ENCODE measurements at regions not wholly inside any gene's neighbourhood (a gene's known extent, or its start where the extent isn't known, plus 50 kb on each side); places are given as distances from the start of the nearest gene placed in this dataset.

GRCh38 chr4:97142893-97143292, 1000.4 kb downstream of the STPG2 start:
- no peak overlapping the region for H3K4me3 ChIP-seq (ENCODE audit: control insufficient read depth in 2 of 3, extremely low read depth in 1 of 3, insufficient read depth in 2 of 3, low read depth in 1 of 3, low read length in 3 of 3)
- no peaks in the 10 kb centered on the region for H4K20me1 ChIP-seq (ENCODE audit: control insufficient read depth, extremely low read depth, insufficient read depth, low read length)
- H3K27ac ChIP-seq (ENCODE audit: control insufficient read depth, insufficient read depth, low read length), result no peak overlapping the region
- no peak overlapping the region for H3K4me2 ChIP-seq (ENCODE audit: control insufficient read depth, extremely low read depth, insufficient read depth, low read depth, low read length)
- no peak for TF ChIP-seq EZH2 (IDR thresholded peaks at IDR 0.05; ENCODE audit: low read length)
- TF ChIP-seq CTCF (optimal IDR thresholded peaks at IDR 0.05 in 1 of 3, IDR thresholded peaks at IDR 0.05 in 1 of 3, conservative IDR thresholded peaks at IDR 0.05 in 1 of 3; ENCODE audit: extremely low read depth in 1 of 3, insufficient read depth in 2 of 3, low read length in 3 of 3), result no peak
- DNase-seq (ENCODE audit: low read depth, low spot score) (no peak), FAIRE-seq (no peak)
- dilution Hi-C loops (cut with MboI; ENCODE audit: extremely low pct_ligation_motif_present, low sequenced_read_pairs), result no loop called here
- H3K36me3 ChIP-seq (ENCODE audit: control insufficient read depth in 2 of 2, extremely low read depth in 1 of 2, insufficient read depth in 2 of 2, low read length in 2 of 2), result no peaks in the 10 kb centered on the region
- no peaks in the 10 kb centered on the region for H3K79me2 ChIP-seq (ENCODE audit: control insufficient read depth, insufficient read depth, low read length)
- no peaks in the 10 kb centered on the region for H3K9me1 ChIP-seq (ENCODE audit: control insufficient read depth, extremely low read depth, insufficient read depth, low read length)
- no peak overlapping the region for H3K9ac ChIP-seq (ENCODE audit: control insufficient read depth, extremely low read depth, insufficient read depth, low read length)
- H3K4me1 ChIP-seq (ENCODE audit: control insufficient read depth, extremely low read depth, insufficient read depth, low read length), result peaks cover 6% of the 10 kb centered on the region
- H2AFZ ChIP-seq (ENCODE audit: control insufficient read depth, low read length), result no peak overlapping the region
- H3K27me3 ChIP-seq (ENCODE audit: control insufficient read depth, extremely low read depth, insufficient read depth, low read length), result no peaks in the 10 kb centered on the region
- H3K9me3 ChIP-seq (ENCODE audit: control insufficient read depth, low read depth, low read length), result no peaks in the 10 kb centered on the region

GRCh38 chr4:97144199-97144598, 999.1 kb downstream of the STPG2 start:
- no peak for DNase-seq (ENCODE audit: low read depth, low spot score)
- Histone ChIP-seq H3K9me1 (ENCODE audit: control insufficient read depth, extremely low read depth, insufficient read depth, low read length) (no peaks in the 10 kb centered on the region), H3K4me1 (ENCODE audit: control insufficient read depth, extremely low read depth, insufficient read depth, low read length) (peaks cover 6% of the 10 kb centered on the region), H3K27me3 (ENCODE audit: control insufficient read depth, extremely low read depth, insufficient read depth, low read length) (no peaks in the 10 kb centered on the region), H3K4me3 (ENCODE audit: control insufficient read depth in 2 of 3, extremely low read depth in 1 of 3, insufficient read depth in 2 of 3, low read depth in 1 of 3, low read length in 3 of 3) (no peak overlapping the region), H4K20me1 (ENCODE audit: control insufficient read depth, extremely low read depth, insufficient read depth, low read length) (no peaks in the 10 kb centered on the region), H3K9ac (ENCODE audit: control insufficient read depth, extremely low read depth, insufficient read depth, low read length) (no peak overlapping the region), H3K36me3 (ENCODE audit: control insufficient read depth in 2 of 2, extremely low read depth in 1 of 2, insufficient read depth in 2 of 2, low read length in 2 of 2) (no peaks in the 10 kb centered on the region), H3K27ac (ENCODE audit: control insufficient read depth, insufficient read depth, low read length) (no peak overlapping the region), H3K4me2 (ENCODE audit: control insufficient read depth, extremely low read depth, insufficient read depth, low read depth, low read length) (no peak overlapping the region), H3K9me3 (ENCODE audit: control insufficient read depth, low read depth, low read length) (no peaks in the 10 kb centered on the region), H3K79me2 (ENCODE audit: control insufficient read depth, insufficient read depth, low read length) (no peaks in the 10 kb centered on the region), H2AFZ (ENCODE audit: control insufficient read depth, low read length) (no peak overlapping the region)
- no peak for FAIRE-seq
- dilution Hi-C loops (cut with MboI; ENCODE audit: extremely low pct_ligation_motif_present, low sequenced_read_pairs), result no loop called here
- TF ChIP-seq EZH2 (IDR thresholded peaks at IDR 0.05; ENCODE audit: low read length), result no peak
- no peak for TF ChIP-seq CTCF (optimal IDR thresholded peaks at IDR 0.05 in 1 of 3, IDR thresholded peaks at IDR 0.05 in 1 of 3, conservative IDR thresholded peaks at IDR 0.05 in 1 of 3; ENCODE audit: extremely low read depth in 1 of 3, insufficient read depth in 2 of 3, low read length in 3 of 3)

Data from keratinocyte (primary cell).